A549 (cell line): ENCODE measurements at regions not wholly inside any gene's neighbourhood (a gene's known extent, or its start where the extent isn't known, plus 50 kb on each side); places are given as distances from the start of the nearest gene placed in this dataset.

Source experiments
- ATAC-seq, 2 experiments: fragments of 200-7000 bp in 1 of 2; fragments of >200 bp in 1 of 2; cut with Nextera tagmentation in 1 of 2; cut with Tn5 transposase in 1 of 2; 3 replicates each; pipeline versions ENCODE4 v1.8.0 to v1.9.1; 2018 to 2020; ENCODE audit warnings: mild to moderate bottlenecking in 1 of 2, moderate library complexity in 1 of 2
- CTCF ChIA-PET: fragments of 300-600 bp; sonication (Branson Sonifier 250); formaldehyde crosslinking; extraction: SDS; loops from one replicate; lab custom pipeline; 2021; ENCODE audit warnings: antibody characterized with exemption, inconsistent platforms; lab: Yijun Ruan, JAX
- POLR2A ChIA-PET: fragments of 350-600 bp; formaldehyde crosslinking; extraction: SDS; loops from one replicate; lab custom pipeline; 2021; ENCODE audit warnings: antibody characterized with exemption, inconsistent platforms; lab: Yijun Ruan, JAX
- DNase-seq, 2 experiments: peaks; one replicate each; pipeline versions ENCODE4 v3.0.0 to v3.0.0-alpha.2; 2011 to 2016; ENCODE audit warnings: low read depth in 1 of 2, low spot score in 1 of 2
- FAIRE-seq: peaks from 2 replicates; lab custom pipeline; 2011; peaks lifted over from hg19 to GRCh38; lab: Jason Lieb, UNC
- H3K27ac ChIP-seq, 2 experiments: fragments of >200 bp; sonication (Bioruptor Twin); formaldehyde crosslinking; 3 replicates each; pipeline ENCODE4 v1.5.1; 2016 to 2017
- H3K4me1 ChIP-seq: fragments of >200 bp; sonication (Bioruptor Twin); formaldehyde crosslinking; 3 replicates; pipeline ENCODE4 v1.6.1; 2016
- H3K4me2 ChIP-seq: fragments of >200 bp; sonication (Bioruptor Twin); formaldehyde crosslinking; 3 replicates; pipeline ENCODE4 v1.6.1; 2016
- H3K4me3 ChIP-seq: fragments of >200 bp; sonication (Bioruptor Twin); formaldehyde crosslinking; 3 replicates; pipeline ENCODE4 v1.5.1; 2016
- H3K9me3 ChIP-seq: fragments of >200 bp; sonication (Bioruptor Twin); formaldehyde crosslinking; 3 replicates; pipeline ENCODE4 v1.6.1; 2016
- CEBPB ChIP-seq, 2 experiments: fragments of >200 bp in 1 of 2; sonication (Bioruptor Twin) in 1 of 2; formaldehyde crosslinking in 1 of 2; IDR thresholded peaks; 2 replicates each; pipeline ENCODE4 v1.6.1; 2012 to 2016
- CHD2 ChIP-seq: fragments of 150-350 bp; IDR thresholded peaks from 2 replicates; pipeline ENCODE4 v1.6.1; 2014; ENCODE audit warnings: low read length; ENCODE audit not compliant: partially characterized antibody
- CHD4 ChIP-seq: fragments of 200-600 bp; sonication (generic); IDR thresholded peaks from 2 replicates; pipeline ENCODE4 v1.6.1; 2016; ENCODE audit warnings: antibody characterized with exemption, mild to moderate bottlenecking, borderline replicate concordance
- EP300 ChIP-seq, 2 experiments: fragments of >200 bp; sonication (Bioruptor Twin); formaldehyde crosslinking; IDR thresholded peaks; 2 replicates in 1 of 2; 3 replicates in 1 of 2; pipeline ENCODE4 v1.6.1; 2016 to 2017
- ESRRA ChIP-seq: fragments of 150-350 bp; IDR thresholded peaks from 2 replicates; pipeline ENCODE4 v1.6.1; 2014; ENCODE audit warnings: mild to moderate bottlenecking, low read length, borderline replicate concordance
- FOXS1 ChIP-seq: fragments of 250-450 bp; sonication (Bioruptor Pico); IDR thresholded peaks from 2 replicates; pipeline ENCODE4 v1.5.0; 2020; ENCODE audit warnings: mild to moderate bottlenecking, moderate library complexity
- GATA3 ChIP-seq: IDR thresholded peaks from 2 replicates; pipeline ENCODE4 v1.6.1; 2012; ENCODE audit warnings: borderline replicate concordance
- HEYL ChIP-seq: fragments of 250-450 bp; sonication (Bioruptor Pico); IDR thresholded peaks from 2 replicates; pipeline ENCODE4 v1.8.0; 2021; ENCODE audit warnings: mild to moderate bottlenecking, moderate library complexity
- HOXA7 ChIP-seq: fragments of 250-450 bp; sonication (Bioruptor Pico); IDR thresholded peaks from 2 replicates; pipeline ENCODE4 v1.5.0; 2020; ENCODE audit warnings: mild to moderate bottlenecking, moderate library complexity
- JUN ChIP-seq, 2 experiments: fragments of >200 bp; sonication (Bioruptor Twin); formaldehyde crosslinking; IDR thresholded peaks; 2 replicates in 1 of 2; 3 replicates in 1 of 2; pipeline ENCODE4 v1.6.1; 2016 to 2017
- JUNB ChIP-seq: fragments of >200 bp; sonication (Bioruptor Twin); formaldehyde crosslinking; IDR thresholded peaks from 2 replicates; pipeline ENCODE4 v1.6.1; 2016
- KDM1A ChIP-seq: fragments of 200-600 bp; sonication (generic); IDR thresholded peaks from 2 replicates; pipeline ENCODE4 v1.6.1; 2016; ENCODE audit warnings: low read depth, mild to moderate bottlenecking
- KDM5A ChIP-seq: fragments of 200-600 bp; sonication (generic); IDR thresholded peaks from 2 replicates; pipeline ENCODE4 v1.6.1; 2016; ENCODE audit warnings: antibody characterized with exemption, mild to moderate bottlenecking
- NR3C1 ChIP-seq: fragments of >200 bp; sonication (Bioruptor Twin); formaldehyde crosslinking; IDR thresholded peaks from 3 replicates; pipeline ENCODE4 v1.6.1; 2017
- PHF8 ChIP-seq: fragments of 200-600 bp; sonication (generic); IDR thresholded peaks from 2 replicates; pipeline ENCODE4 v1.6.1; 2016; ENCODE audit warnings: low read depth, mild to moderate bottlenecking, antibody characterized with exemption, moderate library complexity, borderline replicate concordance
- POLR2A ChIP-seq: IDR thresholded peaks from 2 replicates; pipeline ENCODE4 v1.6.1; 2012; ENCODE audit warnings: mild to moderate bottlenecking, low read length
- RFX5 ChIP-seq: fragments of 450-650 bp; IDR thresholded peaks from 2 replicates; pipeline ENCODE4 v1.7.1; 2014; ENCODE audit warnings: antibody characterized with exemption, mild to moderate bottlenecking, moderate library complexity
- SMC3 ChIP-seq: fragments of >200 bp; sonication (Bioruptor Twin); formaldehyde crosslinking; IDR thresholded peaks from 3 replicates; pipeline ENCODE4 v1.6.1; 2018; ENCODE audit warnings: inconsistent platforms
- TFCP2L1 ChIP-seq: fragments of 250-450 bp; sonication (Bioruptor Pico); IDR thresholded peaks from 2 replicates; pipeline ENCODE4 v1.5.0; 2021; ENCODE audit warnings: mild to moderate bottlenecking
- TP53 ChIP-seq: fragments of 250-450 bp; sonication (Bioruptor Pico); IDR thresholded peaks from 2 replicates; pipeline ENCODE4 v1.5.0; 2021; ENCODE audit warnings: mild to moderate bottlenecking, moderate library complexity
- ZFP36 ChIP-seq: fragments of 450-650 bp; IDR thresholded peaks from 2 replicates; pipeline ENCODE4 v1.6.1; 2014; ENCODE audit warnings: borderline replicate concordance; ENCODE audit not compliant: partially characterized antibody
- ZNF302 ChIP-seq: fragments of 250-450 bp; sonication (Bioruptor Pico); IDR thresholded peaks from 2 replicates; pipeline ENCODE4 v1.9.0; 2021; ENCODE audit warnings: inconsistent platforms, mild to moderate bottlenecking, moderate library complexity
- WGBS: methylation state at CpG from one replicate; pipeline ENCODE4 v1.1.6; 2017; ENCODE audit errors: missing lambda C conversion rate; 5-methylcytosine and 5-hydroxymethylcytosine counted together
- TF ChIP-seq, protein P1 (sequence below): fragments of >200 bp; sonication (Bioruptor Twin); formaldehyde crosslinking; IDR thresholded peaks from 3 replicates; pipeline ENCODE4 v1.6.1; 2016
- TF ChIP-seq, protein P2 (sequence below): IDR thresholded peaks from 2 replicates; pipeline ENCODE4 v1.6.1; 2012
- TF ChIP-seq, protein P3 (sequence below): IDR thresholded peaks from 2 replicates; pipeline ENCODE4 v1.6.1; 2012; ENCODE audit warnings: low read depth, borderline replicate concordance
- TF ChIP-seq, protein P4 (sequence below): IDR thresholded peaks from 2 replicates; pipeline ENCODE4 v1.6.1; 2012
- TF ChIP-seq, protein P5 (sequence below): fragments of 250-450 bp; sonication (Bioruptor Pico); IDR thresholded peaks from 2 replicates; pipeline ENCODE4 v1.5.0; 2020; ENCODE audit warnings: low read depth, mild to moderate bottlenecking, moderate library complexity
- TF ChIP-seq, protein P6 (sequence below): fragments of >200 bp; sonication (Bioruptor Twin); formaldehyde crosslinking; IDR thresholded peaks from 3 replicates; pipeline ENCODE4 v1.5.1; 2016

DNA sequence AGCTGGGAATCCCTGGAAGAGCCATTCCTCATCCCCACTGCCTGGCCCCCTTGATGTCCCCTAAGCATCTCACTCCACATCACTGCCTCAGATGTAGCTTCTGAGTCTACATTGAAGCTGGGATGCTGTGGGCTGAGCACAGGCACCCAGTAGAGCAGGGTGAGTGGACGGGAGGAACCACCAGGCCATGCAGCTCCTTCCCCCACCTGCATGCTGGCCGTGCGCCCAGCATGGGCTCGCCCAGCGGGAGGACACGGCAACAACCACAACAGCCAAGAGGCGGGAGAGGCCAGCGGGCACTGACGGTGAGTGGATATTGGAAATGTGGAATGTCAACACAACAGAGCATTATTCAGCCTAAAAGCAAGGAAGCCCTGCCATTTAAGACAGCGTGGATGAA lies 310.9 kb downstream of the ADGRD1 start:
- 8% methylated on average over 9 of the region's 10 CpGs for WGBS
- CTCF ChIA-PET = no interaction called here
- Histone ChIP-seq H3K9me3 (no peaks in the 10 kb centered on the region), H3K4me3 (no peak overlapping the region), H3K27ac (peak overlapping the region; percentile 45 to 77), H3K4me1 (peaks cover 49% of the 10 kb centered on the region), H3K4me2 (peak overlapping the region; percentile 49)
- DNase-seq = peak; percentile 52 to 81
- no peak for TF ChIP-seq HEYL (CRISPR knock-in tag)
- TF ChIP-seq, protein P1, sequence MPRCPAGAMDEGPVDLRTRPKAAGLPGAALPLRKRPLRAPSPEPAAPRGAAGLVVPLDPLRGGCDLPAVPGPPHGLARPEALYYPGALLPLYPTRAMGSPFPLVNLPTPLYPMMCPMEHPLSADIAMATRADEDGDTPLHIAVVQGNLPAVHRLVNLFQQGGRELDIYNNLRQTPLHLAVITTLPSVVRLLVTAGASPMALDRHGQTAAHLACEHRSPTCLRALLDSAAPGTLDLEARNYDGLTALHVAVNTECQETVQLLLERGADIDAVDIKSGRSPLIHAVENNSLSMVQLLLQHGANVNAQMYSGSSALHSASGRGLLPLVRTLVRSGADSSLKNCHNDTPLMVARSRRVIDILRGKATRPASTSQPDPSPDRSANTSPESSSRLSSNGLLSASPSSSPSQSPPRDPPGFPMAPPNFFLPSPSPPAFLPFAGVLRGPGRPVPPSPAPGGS = no peak
- 0 out of 3 replicates have a peak, but pooled peaks have one; percentile 9 for TF ChIP-seq SMC3
- no peak for TF ChIP-seq EP300 (IDR thresholded peaks at IDR 0.05)
- TF ChIP-seq, protein P2, sequence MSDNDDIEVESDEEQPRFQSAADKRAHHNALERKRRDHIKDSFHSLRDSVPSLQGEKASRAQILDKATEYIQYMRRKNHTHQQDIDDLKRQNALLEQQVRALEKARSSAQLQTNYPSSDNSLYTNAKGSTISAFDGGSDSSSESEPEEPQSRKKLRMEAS = peak; percentile 73
- 0 out of 5 replicates have a peak, but pooled peaks of 1 of the 2 experiments have one; percentile 20 for TF ChIP-seq JUN (IDR thresholded peaks at IDR 0.05)
- POLR2A ChIA-PET = no interaction called here
- ATAC-seq = peak; percentile 52 to 77
- no peak for FAIRE-seq

DNA sequence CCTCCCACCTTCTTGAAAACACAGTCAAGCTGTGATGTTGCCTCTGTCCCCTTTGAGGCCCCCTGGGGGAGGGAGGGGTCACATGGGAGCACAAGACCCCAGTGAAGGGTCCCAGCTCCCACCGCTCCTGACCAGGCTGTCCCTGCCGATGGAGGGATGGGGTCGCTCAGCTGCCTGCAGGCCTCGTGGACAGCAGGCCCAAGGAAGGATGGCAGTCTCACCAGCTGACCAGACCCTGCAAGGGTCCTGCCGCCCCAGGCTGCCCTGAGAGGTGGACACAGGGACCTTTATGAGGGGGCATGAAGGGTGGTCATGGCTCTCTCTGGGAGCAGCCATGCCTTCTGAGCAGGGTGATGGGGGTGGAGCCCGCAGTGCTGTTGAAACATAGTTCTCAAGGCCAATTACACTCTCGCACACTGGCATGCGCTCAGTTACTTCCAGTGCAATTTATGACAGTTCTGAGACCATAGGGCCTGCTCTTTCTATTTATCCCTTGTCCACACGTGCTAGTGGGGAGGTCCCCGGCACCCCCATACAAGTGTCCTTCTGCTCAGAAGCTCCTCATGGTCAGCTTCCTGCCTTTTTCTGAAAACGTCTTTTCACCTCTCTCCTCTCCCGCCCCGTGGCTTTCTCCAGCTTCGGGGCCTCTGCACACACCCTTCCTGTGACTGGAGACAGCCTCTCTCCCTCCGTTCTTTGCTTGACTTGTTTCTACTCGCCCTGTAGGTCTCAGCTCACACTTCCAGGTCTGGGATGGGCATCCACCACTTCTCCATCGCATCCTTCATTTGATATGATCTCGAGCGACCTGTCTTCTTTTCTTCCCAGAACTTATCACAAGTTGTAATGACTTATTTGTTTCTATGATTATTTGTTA lies 313.1 kb downstream of the ADGRD1 start:
- FAIRE-seq (no peak), DNase-seq (no peak), ATAC-seq (no peak)
- peaks cover 51% of the 10 kb centered on the region for H3K4me1 ChIP-seq
- H3K4me3 ChIP-seq = no peak overlapping the region
- H3K9me3 ChIP-seq = no peaks in the 10 kb centered on the region
- TF ChIP-seq FOXS1 (CRISPR knock-in tag) = no peak
- no peak for TF ChIP-seq RFX5
- TF ChIP-seq NR3C1 = no peak
- TF ChIP-seq, protein P3, sequence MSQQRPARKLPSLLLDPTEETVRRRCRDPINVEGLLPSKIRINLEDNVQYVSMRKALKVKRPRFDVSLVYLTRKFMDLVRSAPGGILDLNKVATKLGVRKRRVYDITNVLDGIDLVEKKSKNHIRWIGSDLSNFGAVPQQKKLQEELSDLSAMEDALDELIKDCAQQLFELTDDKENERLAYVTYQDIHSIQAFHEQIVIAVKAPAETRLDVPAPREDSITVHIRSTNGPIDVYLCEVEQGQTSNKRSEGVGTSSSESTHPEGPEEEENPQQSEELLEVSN = no peak
- no peak for TF ChIP-seq POLR2A
- no peak for TF ChIP-seq CHD4
- TF ChIP-seq ZNF302 (CRISPR knock-in tag) = no peak
- no peak for TF ChIP-seq ZFP36
- no peak for TF ChIP-seq EP300 (IDR thresholded peaks at IDR 0.05)
- no peak for TF ChIP-seq CHD2
- TF ChIP-seq ESRRA = no peak
- no peak for TF ChIP-seq TFCP2L1 (CRISPR knock-in tag)
- POLR2A ChIA-PET = no interaction called here
- CTCF ChIA-PET = interaction anchor here (1.2 kb wide), 1 partner anchor 187 kb away, joined by 3 read pairs; no protein-coding TSS in a partner anchor
- H3K27ac ChIP-seq = peak overlapping the region; percentile 68 to 87
- no peak overlapping the region for H3K4me2 ChIP-seq
- WGBS = 87% methylated on average over 15 of the region's 19 CpGs

DNA sequence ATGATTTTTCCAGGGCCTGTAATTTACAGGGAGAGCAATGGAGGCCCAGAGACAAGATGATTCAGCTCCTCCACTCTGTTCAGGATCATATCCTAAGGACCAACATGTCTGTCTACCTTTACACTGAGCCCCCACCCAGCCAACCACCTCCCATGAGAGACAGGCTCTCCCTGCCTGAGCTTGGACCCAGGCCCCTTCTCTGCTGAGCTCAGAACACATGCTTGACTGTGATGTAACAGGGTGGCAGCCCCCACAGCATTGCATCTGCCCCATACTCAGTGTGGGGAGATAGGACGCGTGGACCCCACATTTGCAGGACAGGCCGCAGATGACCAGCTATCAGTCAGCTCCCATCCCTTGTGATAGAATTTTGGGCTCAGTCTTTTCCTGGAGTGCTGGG lies 313.9 kb downstream of the ADGRD1 start:
- Histone ChIP-seq H3K9me3 (no peaks in the 10 kb centered on the region), H3K4me1 (peaks cover 51% of the 10 kb centered on the region), H3K27ac (peak overlapping the region; percentile 68 to 87), H3K4me2 (peak overlapping the region; percentile 55), H3K4me3 (no peak overlapping the region)
- ChIA-PET CTCF (no interaction called here), POLR2A (no interaction called here)
- DNase-seq (no peak), ATAC-seq (no peak), FAIRE-seq (no peak)
- 100% methylated on average over 3 of the region's 3 CpGs for WGBS
- TF ChIP-seq GATA3 (no peak), JUNB (no peak), HOXA7 (CRISPR knock-in tag) (no peak), TP53 (no peak), KDM1A (no peak), CHD2 (no peak), PHF8 (no peak), ZNF302 (CRISPR knock-in tag) (no peak), CEBPB (IDR thresholded peaks at IDR 0.05) (no peak), TFCP2L1 (CRISPR knock-in tag) (no peak), JUN (IDR thresholded peaks at IDR 0.05) (no peak), KDM5A (no peak)
- TF ChIP-seq, protein P2 = no peak
- TF ChIP-seq, protein P4, sequence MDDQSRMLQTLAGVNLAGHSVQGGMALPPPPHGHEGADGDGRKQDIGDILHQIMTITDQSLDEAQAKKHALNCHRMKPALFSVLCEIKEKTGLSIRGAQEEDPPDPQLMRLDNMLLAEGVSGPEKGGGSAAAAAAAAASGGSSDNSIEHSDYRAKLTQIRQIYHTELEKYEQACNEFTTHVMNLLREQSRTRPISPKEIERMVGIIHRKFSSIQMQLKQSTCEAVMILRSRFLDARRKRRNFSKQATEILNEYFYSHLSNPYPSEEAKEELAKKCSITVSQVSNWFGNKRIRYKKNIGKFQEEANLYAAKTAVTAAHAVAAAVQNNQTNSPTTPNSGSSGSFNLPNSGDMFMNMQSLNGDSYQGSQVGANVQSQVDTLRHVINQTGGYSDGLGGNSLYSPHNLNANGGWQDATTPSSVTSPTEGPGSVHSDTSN = no peak
- TF ChIP-seq, protein P5, sequence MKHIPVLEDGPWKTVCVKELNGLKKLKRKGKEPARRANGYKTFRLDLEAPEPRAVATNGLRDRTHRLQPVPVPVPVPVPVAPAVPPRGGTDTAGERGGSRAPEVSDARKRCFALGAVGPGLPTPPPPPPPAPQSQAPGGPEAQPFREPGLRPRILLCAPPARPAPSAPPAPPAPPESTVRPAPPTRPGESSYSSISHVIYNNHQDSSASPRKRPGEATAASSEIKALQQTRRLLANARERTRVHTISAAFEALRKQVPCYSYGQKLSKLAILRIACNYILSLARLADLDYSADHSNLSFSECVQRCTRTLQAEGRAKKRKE (CRISPR knock-in tag) = no peak
- TF ChIP-seq, protein P6, sequence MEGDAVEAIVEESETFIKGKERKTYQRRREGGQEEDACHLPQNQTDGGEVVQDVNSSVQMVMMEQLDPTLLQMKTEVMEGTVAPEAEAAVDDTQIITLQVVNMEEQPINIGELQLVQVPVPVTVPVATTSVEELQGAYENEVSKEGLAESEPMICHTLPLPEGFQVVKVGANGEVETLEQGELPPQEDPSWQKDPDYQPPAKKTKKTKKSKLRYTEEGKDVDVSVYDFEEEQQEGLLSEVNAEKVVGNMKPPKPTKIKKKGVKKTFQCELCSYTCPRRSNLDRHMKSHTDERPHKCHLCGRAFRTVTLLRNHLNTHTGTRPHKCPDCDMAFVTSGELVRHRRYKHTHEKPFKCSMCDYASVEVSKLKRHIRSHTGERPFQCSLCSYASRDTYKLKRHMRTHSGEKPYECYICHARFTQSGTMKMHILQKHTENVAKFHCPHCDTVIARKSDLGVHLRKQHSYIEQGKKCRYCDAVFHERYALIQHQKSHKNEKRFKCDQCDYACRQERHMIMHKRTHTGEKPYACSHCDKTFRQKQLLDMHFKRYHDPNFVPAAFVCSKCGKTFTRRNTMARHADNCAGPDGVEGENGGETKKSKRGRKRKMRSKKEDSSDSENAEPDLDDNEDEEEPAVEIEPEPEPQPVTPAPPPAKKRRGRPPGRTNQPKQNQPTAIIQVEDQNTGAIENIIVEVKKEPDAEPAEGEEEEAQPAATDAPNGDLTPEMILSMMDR = no peak
